ENCODE measurements at regions not wholly inside any gene's neighbourhood (a gene's known extent, or its start where the extent isn't known, plus 50 kb on each side); places are given as distances from the start of the nearest gene placed in this dataset.

- H3K27me3 ChIP-seq (replicated peaks in 1 of 7), result no peaks in the 10 kb centered on the region
- H3K4me1 ChIP-seq, result no peaks in the 10 kb centered on the region
- TF ChIP-seq POLR2AphosphoS5 (IDR thresholded peaks at IDR 0.05) (no peak), POLR2A (IDR thresholded peaks at IDR 0.05) (no peak), CTCF (IDR thresholded peaks at IDR 0.05 in 8 of 11, conservative IDR thresholded peaks at IDR 0.05 in 3 of 11) (no peak)
- no peaks in the 10 kb centered on the region for H3K36me3 ChIP-seq
- intact Hi-C loops (cut with DNase I; ENCODE audit: low total_unique reads), result no loop called here
- H3K4me3 ChIP-seq, result no peak overlapping the region
- no peak overlapping the region for H3K27ac ChIP-seq
- peaks cover 0 to 3% (median 0%) of the 10 kb centered on the region in 8 donors for H3K9me3 ChIP-seq
- DNase-seq, result no peak
Observed at GRCh38 chr13:84574851-84575250, 692.6 kb upstream of the SLITRK1 start.

GRCh38 chr13:84571264-84571663 lies 689.0 kb upstream of the SLITRK1 start:
- WGBS, 5 donors, result 50 to 72% (median 67%) methylated on average over 3 of the region's 3 CpGs
- no peak overlapping the region for H3K27ac ChIP-seq
- no peaks in the 10 kb centered on the region for H3K9me3 ChIP-seq
- DNase-seq, result no peak
- TF ChIP-seq CTCF (IDR thresholded peaks at IDR 0.05 in 8 of 11, conservative IDR thresholded peaks at IDR 0.05 in 3 of 11) (no peak), POLR2A (IDR thresholded peaks at IDR 0.05) (no peak), POLR2AphosphoS5 (IDR thresholded peaks at IDR 0.05) (no peak)
- no peaks in the 10 kb centered on the region for H3K36me3 ChIP-seq
- no peak overlapping the region for H3K4me3 ChIP-seq
- H3K27me3 ChIP-seq (replicated peaks in 1 of 7), result no peaks in the 10 kb centered on the region
- H3K4me1 ChIP-seq, result no peaks in the 10 kb centered on the region
- intact Hi-C loops (cut with DNase I; ENCODE audit: low total_unique reads), result no loop called here

- WGBS, 5 donors, result 76 to 91% (median 79%) methylated on average over 2 of the region's 2 CpGs
- no peaks in the 10 kb centered on the region for H3K4me1 ChIP-seq
- no peaks in the 10 kb centered on the region for H3K36me3 ChIP-seq
- H3K4me3 ChIP-seq, result no peak overlapping the region
- intact Hi-C loops (cut with DNase I; ENCODE audit: low total_unique reads), result no loop called here
- no peaks in the 10 kb centered on the region for H3K27me3 ChIP-seq (replicated peaks in 1 of 7)
- H3K9me3 ChIP-seq, result no peaks in the 10 kb centered on the region
- TF ChIP-seq POLR2A (IDR thresholded peaks at IDR 0.05) (no peak), CTCF (IDR thresholded peaks at IDR 0.05 in 8 of 11, conservative IDR thresholded peaks at IDR 0.05 in 3 of 11) (no peak)
- H3K27ac ChIP-seq, result no peak overlapping the region
- DNase-seq, result no peak
Observed at GRCh38 chr13:84570831-84571230, 688.6 kb upstream of the SLITRK1 start.

- TF ChIP-seq POLR2AphosphoS5 (IDR thresholded peaks at IDR 0.05) (no peak), CTCF (IDR thresholded peaks at IDR 0.05 in 8 of 11, conservative IDR thresholded peaks at IDR 0.05 in 3 of 11) (no peak), POLR2A (IDR thresholded peaks at IDR 0.05) (no peak)
- 67 to 86% (median 73%) methylated on average over 1 of the region's 1 CpG for WGBS, 5 donors
- DNase-seq, result no peak
- H3K36me3 ChIP-seq, result no peaks in the 10 kb centered on the region
- no peaks in the 10 kb centered on the region for H3K4me1 ChIP-seq
- no peaks in the 10 kb centered on the region for H3K27me3 ChIP-seq (replicated peaks in 1 of 7)
- H3K27ac ChIP-seq, result no peak overlapping the region
- no peaks in the 10 kb centered on the region for H3K9me3 ChIP-seq
- H3K4me3 ChIP-seq, result no peak overlapping the region
- intact Hi-C loops (cut with DNase I; ENCODE audit: low total_unique reads), result no loop called here
Observed at GRCh38 chr13:84569366-84569765, 687.1 kb upstream of the SLITRK1 start.
